Peyer's patch (tissue), 4 donors: ENCODE measurements at regions not wholly inside any gene's neighbourhood (a gene's known extent, or its start where the extent isn't known, plus 50 kb on each side); places are given as distances from the start of the nearest gene placed in this dataset.

Experiments
- CTCF ChIP-seq, 6 experiments: fragments of 450-650 bp in 4 of 6; fragments of 200-600 bp in 2 of 6; sonication (generic) in 1 of 6; IDR thresholded peaks; one replicate each; pipeline ENCODE4 v1.5.1; 2017 to 2019; ENCODE audit warnings: antibody characterized with exemption in 6 of 6, mild to moderate bottlenecking in 3 of 6, moderate library complexity in 1 of 6
- POLR2A ChIP-seq, 2 donors: fragments of 450-650 bp; IDR thresholded peaks; one replicate each; pipeline ENCODE4 v1.5.1; 2017; ENCODE audit warnings: antibody characterized with exemption in 2 of 2, mild to moderate bottlenecking in 2 of 2, moderate library complexity in 2 of 2

- TF ChIP-seq POLR2A (IDR thresholded peaks at IDR 0.05) (no peak), CTCF (IDR thresholded peaks at IDR 0.05) (no peak)
These were observed 1356.8 kb downstream of the XPNPEP1 start for GRCh38 chr10:108566316-108567107.
